ENCODE measurements at regions not wholly inside any gene's neighbourhood (a gene's known extent, or its start where the extent isn't known, plus 50 kb on each side); places are given as distances from the start of the nearest gene placed in this dataset.

DNA sequence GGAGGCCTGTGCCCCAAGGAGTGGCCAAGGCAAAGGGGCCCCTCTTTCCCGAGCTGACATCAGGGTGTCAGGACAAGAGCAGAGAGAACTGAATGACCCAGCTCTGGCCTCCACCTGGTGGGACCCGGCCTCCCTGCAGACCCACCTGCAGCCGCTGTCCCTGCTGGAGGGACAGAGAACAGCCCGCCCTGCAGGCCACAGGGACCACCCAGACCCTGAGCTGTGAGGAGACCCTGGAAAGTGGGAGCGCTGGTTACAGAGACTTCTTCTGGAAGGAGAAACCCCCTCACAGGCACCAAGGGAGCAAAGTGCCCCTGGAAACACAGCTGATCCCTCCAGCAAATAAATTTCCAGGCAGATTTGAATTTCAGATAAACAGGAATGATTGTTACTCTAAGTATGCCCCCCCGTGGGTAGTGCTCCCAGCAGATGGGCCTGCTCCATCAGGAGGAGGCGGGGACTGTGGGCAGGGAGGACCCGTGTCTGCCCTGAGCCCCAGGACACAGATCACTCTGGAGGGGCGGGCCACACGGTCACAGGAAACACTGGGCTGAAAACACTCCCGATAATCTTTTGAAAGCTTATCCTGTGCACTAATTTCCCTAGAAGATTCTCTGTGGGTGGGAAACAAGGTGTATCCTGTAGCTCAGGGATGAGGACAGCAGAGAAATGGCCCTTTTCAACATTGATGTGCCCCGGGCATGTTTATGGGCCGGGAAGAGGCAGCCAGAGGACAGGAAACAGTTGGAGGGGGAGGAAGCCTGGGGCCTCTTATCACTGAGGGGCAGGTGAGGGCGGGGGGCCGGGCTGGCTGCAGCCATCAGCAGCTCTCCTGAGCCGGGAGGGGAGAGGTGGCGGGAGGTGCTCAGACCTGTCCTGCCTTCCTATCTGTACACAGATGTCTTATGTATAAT, 276.0 kb downstream of the ADGRD1 start:
- TF ChIP-seq CTCF (IDR thresholded peaks at IDR 0.05) (no peak), POLR2A (IDR thresholded peaks at IDR 0.05) (no peak)

Data from adrenal gland (tissue), 5 donors.